Stimulated activated CD8-positive, alpha-beta memory T cell treated with anti-CD3 and anti-CD28 coated beads, Interleukin-15, amount 100 ng/mL, for 4 hours (primary cell): ENCODE measurements at regions not wholly inside any gene's neighbourhood (a gene's known extent, or its start where the extent isn't known, plus 50 kb on each side); places are given as distances from the start of the nearest gene placed in this dataset.
"Not testable (repeated sequence)": the region's sequence is repeated elsewhere in the genome, so short reads cannot be mapped to it uniquely, and the experiment has no call there.

Experiments
- DNase-seq, 2 donors: peaks; one replicate each; pipeline ENCODE4 v3.0.0-alpha.2; 2020; ENCODE audit warnings: low read depth in 2 of 2

DNA sequence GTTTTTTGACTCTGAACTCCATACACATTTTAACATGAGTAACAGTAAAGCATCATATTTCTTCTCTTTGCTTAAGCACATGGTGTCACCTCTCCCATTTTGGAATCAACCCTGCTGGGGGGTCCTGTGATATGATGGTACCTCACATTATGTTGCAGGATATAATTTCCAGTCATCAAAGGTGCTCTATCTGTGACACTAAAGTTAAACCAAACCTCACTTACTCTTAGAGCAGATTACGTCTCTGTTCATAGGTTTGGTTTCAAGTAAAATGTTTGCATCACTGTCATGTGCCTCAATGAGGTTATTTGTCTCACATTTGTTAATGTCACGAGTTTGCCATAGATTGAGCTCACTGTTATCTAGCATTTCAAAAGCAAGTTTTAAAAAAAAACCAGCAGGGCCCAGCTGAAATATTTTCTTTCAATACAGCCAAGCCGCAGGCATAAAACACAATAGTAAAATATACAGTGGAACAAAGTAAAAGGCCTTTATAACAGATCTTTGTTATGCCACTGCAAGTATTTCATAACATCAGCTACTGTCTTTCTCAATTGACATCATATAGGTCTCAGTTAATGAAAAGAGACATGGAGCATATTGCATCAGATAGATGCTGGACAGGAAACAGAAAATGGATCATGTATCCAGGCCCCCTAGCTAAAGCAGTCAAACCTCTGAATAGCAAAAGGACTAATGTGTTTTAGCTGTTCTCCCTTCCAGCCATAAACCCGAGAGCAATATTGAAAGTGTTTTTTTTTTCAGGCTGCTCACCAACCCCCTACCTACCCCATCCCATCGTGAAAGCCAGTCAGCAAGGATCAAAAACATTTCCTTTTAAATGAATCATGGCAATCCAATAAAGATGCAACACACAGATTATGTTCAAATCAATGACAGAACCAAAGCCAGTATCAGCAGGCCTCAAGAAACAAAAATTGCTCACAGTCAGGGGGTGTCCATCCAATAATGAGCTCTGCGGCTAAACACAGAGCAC lies 182.1 kb upstream of the ITGA1 start:
- no peak for DNase-seq

DNA sequence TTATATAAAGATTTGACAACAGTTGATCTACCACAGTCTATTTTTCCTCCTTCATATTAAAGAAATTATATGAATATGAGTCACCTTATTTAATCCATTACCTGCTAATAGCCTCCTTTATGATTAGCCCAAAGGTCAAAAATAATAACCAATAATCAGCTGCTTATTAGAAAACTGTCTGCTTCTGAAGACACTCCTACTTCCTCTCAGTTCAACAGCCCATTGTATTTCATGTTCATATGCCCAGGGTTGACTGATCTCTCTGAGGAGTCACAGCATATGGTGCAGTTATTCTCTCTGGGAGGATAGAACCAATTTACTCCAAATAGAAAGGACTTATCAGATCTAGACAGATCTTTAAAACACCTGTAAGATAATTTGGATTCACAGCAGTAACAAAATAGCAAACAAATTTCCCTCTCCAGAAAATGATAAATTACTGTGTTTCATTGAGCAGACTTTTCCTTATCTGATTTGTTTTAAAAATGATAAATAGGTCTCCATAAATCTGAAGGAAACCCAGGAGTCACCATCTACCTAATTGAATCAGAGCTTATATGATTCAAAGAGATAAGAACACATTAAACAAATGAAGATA lies 180.4 kb upstream of the ITGA1 start:
- DNase-seq = no peak

DNA sequence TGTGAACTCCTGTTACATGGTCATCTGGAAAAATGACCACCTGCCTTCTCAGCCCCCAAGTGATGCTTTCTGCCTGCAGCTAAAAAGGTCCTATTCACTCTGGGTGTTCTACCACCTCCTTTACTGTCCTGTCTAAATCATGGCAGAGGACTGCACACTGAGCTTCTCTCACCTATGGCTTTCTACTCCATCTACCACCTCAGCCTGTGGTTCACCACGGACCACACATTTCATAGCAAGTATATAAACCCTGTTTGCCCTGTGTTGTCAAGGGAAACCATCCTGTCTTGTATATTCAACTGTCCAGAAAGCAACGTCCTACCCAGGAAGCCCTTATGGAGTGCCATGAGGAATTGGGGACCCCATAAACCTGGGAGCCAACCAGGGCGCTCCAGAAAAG lies 167.4 kb upstream of the ITGA1 start:
- DNase-seq = no peak

DNA sequence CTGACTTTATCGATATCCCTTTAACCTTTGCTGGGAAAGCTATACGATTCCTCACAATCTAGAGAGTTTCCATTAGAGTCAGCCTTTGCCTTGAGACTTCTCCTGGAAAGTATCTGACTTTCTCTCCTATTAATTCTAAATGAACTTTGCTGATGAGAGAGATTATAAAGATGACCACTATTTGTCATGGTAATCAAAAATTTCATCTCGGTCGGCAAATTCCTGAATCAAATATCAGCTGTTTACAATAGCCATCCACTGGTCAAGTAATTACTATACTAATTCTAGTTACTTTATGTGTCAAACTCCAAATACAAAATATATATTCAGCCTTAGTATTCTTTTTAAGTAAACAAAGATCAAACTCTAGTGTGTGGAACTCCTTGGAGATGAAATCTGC lies 164.4 kb upstream of the ITGA1 start:
- no peak for DNase-seq

DNA sequence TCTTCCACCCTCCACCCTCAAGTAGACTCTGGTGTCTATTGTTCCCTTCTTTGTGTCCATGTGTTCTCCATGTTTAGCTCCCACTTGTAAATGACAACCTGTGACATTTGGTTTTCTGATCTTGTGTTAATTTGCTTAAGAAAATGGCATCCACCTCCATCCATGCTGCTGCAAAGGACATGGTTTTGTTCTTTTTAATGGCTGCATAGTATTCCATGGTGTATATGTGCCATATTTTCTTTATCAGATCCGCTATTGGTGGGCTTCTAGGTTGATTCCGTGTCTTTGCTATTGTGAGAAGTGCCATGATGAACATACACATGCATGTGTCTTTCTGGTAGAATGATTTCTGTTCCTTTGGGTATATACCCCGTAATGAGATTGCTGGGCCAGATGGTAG lies 163.4 kb upstream of the ITGA1 start:
- DNase-seq = no peak

DNA sequence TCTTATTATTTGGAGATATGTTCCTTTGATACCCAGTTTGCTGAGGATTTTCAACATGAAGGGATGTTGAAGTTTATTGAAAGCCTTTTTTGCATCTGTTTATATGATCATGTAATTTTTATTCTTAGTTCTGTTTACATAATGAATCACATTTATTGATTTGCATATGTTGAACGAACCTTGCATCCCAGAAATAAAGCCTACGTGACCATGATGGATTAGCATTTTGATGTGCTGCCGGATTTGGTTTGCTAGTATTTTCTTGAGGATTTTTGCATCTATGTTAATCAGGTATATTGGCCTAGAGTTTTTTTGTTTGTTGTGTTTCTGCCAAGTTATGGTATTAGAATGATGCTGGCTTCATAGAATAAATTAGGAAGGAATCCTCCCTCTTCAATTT lies 161.4 kb upstream of the ITGA1 start:
- DNase-seq = no peak

DNA sequence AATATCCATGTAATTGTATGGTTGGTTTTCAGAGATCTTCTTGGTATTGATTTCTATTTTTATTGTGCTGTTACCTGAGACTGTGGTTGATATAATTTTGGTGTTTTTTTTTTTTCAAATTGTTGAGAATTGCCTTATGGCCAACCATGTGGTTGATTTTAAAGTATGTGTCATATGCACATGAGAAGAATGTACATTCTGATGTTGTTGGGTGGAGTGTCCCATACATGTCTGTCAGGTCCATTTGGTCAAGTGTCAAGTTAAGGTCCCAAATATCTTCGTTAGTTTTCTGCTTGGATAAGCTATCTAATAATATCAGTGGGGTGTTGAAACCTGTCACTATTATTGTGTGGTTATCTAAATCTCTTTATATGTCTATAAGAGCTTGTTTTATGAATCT lies 160.0 kb upstream of the ITGA1 start:
- DNase-seq = no peak

DNA sequence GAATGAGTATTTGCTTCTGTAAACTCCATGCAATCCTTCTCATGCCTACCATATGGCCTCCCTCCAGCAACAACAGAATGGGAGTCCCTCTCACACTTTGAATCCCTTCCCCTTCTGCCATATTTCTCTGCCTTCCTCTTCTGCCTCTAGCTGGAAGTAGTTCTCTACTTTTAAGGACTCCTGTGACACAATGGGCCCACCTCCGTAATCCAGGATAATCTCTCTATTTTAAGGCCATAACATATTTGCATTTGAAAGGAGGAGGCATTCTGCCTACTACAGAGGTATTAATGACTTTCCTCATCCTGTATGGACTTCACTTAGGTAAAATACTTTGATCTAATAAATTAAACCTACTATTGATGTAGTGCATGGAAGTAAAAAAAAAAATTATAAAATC lies 155.4 kb upstream of the ITGA1 start:
- no peak for DNase-seq

DNA sequence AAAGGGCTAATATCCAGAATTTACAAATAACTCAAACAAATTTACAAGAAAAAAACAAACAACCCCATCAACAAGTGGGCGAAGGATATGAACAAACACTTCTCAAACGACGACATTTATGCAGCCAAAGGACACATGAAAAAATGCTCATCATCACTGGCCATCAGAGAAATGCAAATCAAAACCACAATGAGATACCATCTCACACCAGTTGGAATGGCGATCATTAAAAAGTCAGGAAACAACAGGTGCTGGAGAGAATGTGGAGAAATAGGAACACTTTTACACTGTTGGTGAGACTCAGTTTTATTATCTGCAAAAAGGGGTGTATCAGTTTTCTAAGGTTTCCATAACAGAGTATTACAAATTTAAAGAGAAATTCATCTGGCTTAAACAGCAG lies 153.5 kb upstream of the ITGA1 start:
- not testable (repeated sequence) for DNase-seq

DNA sequence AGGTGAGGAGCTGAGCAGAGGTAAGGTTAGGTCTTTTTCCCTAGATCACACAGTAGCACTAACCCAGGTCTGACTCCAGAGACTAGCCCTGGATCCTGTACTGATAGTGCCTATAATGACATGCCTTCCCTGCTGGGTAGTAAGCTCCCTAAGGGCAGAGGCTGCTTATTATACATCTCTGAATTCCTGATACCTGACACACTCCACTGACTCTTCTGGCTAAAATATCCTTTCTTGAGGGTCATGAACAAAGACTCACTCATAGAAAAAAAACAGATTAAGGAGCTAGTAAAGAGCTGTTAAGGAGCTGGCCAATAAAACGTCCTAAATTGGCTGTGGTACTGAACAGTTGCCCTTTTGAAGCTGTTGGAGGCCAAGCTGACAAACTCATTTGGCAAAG lies 149.0 kb upstream of the ITGA1 start:
- DNase-seq = no peak

DNA sequence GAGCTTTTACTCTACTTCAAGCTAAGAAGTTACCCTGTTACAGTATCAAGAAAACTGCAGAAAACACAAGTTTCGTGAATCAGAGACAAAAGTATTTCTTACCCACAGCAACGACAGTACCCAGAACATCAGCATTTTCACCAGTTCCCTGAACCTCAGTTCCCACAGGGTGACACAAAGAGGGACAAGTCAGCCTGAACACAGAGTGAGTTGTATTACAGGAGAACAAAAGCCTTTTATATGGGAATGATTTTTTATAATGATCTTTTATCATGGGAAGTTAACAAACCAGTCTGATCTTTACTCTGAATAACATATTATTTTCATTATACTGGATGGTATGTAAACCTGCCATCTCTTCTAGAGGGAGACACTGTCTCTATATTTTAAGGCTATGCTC lies 139.0 kb upstream of the ITGA1 start:
- DNase-seq = no peak

DNA sequence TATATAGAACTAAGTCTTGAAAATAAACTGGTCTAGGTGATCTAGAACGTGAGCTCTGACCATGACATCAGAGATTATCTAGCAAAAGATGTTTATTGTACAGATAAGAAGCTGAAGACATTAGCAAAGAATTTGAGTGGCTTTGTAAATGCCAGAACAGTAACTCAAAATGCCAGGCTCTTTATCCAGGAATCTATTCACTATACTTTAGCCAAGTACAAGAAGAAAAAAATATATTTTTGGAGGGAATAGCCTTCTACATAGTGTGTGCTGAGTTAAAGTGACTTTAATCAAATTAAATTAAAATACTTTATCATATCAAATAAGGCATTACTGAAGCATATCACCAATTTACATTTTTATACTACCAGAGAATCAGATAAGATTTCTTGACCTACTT lies 132.6 kb upstream of the ITGA1 start:
- no peak for DNase-seq

DNA sequence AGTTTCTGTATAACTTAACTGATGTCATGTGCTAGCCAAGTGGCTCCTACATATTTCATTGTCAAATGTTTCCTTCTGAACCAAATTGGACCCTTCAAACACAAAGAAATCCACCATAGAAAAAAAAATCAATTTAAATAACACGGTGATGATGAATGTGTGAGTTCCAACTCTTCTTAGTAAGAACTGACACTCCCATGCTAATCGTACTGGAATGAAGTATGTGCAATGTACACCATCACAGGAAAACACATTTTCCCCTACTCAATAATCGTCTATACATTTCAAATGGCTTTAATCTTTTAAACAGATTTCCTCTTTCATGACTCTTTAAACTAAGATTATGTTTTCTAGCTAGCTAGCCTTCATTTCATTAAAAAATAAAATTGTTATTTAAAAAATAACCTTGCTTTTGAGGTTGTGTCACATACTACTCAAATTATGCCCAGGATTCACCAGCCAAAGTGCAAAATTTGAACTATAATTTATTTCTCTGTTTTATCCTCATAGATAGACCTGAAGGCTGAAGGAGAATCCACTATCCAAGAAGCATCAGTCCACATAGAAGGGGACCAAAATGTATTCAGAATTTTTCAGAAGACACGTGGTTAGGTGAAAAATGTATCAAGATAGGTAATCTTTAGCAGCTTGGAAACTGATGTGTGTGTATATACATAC lies 131.0 kb upstream of the ITGA1 start:
- DNase-seq = no peak

DNA sequence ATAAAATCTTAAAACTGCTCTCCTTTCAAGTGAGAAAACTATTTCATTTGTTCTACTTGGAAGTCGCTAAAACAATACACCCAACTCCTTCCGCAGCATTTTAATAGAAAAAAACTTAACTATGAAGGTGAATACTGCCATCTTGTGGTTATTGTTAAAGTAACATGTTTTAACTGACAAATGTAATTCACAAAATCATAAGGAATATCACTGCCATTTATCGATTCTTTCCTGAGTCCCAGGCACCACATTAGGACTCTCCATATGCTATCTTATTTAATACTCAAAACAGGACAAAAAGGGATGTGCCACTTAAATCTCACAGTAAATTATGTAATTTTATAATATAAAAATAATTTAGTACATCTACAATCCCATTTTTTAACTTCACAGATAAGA lies 130.5 kb upstream of the ITGA1 start:
- no peak for DNase-seq

DNA sequence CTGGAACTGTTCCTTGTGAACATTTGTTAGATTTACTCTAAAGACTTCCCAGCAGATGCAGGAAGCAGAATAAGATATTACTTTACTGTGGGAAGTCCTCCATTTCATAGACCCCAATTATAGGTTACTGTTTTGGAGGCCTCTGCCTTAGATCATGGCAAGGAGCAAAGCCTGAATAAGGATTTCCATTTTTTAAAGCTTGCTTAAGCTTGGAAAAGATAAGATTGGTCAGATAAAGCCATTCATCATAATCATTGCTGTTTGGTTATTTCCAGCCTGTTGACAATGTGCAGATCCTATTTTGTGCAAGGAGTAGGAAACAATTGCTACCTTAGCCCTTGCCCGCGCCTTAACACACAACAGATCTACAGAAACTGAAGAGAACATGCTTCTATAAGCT lies 129.5 kb upstream of the ITGA1 start:
- DNase-seq = no peak

DNA sequence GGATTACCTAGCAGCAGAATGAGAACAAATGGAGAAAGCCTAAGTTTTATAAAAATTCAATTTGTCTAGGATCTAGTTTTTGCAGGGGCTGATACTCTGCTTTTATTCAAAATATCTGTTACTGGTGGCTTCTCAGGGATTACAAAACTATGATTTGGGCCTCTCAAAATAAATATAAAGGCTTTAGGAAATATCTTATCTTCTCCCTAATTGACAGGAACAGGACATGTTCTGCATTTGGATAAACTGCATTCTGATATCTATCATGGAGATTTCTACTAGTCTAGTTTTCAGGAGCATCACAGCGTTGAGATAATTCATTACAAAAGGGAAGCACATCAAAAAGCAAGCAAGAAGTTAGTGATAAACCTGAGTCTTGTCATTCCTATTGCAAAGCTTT lies 127.1 kb upstream of the ITGA1 start:
- no peak for DNase-seq

DNA sequence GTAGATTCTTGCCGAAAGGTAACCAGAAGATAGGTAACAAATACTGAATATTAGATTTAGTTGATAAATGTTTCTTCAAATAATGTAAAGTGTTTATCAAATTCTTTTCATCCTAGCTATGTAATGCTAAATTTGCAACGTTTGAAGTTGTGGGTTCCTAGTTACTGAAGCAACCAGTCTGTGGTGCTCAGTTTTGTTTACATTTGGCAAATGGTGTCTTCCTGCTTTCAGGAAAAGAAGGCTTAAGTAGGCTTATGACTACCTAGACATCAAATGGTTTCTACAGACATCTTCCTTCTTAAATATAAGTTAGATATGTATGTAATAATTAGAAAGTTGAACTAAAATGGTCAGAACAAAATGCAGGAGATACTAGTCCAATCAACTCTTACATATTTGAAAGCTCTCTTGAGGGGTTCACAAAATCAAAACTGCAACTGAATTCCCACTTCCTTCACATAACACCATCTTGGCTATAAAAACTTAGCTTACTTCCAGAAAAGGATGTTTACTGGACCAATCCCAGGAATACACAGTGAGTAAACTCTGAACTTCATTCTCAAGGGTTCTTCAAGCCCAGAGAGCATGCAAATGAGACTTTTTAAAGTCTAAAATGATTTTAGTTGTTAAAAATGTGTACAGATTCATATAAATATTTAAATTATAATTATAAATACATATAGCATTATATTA lies 125.7 kb upstream of the ITGA1 start:
- no peak for DNase-seq

DNA sequence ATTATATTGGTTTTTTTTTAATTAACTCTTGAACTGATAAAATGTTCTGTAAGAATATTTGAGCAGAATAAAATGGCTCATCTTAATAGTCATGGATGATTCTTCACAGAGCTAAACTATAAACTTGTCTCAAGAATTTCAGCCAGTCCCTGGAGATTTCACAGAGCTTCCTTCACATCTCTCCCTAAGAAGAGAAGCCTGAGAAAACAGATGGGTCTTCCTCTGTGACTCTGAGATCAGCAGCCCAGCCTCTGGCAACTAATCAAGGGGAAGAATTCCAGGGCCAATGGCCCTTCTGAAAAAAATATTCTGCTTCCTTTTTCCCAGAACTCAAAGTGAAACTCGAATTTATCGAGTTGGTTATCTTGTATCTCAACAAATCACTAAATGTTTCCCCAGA lies 122.2 kb upstream of the ITGA1 start:
- no peak for DNase-seq

DNA sequence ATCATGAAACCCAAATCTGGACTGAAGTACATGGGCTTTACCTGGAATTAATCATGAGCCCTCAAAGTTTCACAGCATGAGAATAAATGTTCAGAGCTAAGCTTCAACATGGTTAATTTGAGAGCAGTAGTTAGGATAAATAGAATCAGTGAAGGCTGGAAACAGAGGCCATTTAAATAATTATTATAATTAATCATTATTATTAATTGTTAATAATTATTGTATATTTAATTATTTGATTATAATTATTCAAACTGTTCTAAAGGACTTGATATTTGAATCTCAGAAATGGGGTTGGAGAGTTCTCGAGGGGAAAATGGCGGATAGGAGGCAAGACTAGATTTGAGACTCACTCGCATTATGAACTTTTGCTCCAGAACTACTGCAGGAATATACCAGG lies 119.6 kb upstream of the ITGA1 start:
- DNase-seq = no peak

DNA sequence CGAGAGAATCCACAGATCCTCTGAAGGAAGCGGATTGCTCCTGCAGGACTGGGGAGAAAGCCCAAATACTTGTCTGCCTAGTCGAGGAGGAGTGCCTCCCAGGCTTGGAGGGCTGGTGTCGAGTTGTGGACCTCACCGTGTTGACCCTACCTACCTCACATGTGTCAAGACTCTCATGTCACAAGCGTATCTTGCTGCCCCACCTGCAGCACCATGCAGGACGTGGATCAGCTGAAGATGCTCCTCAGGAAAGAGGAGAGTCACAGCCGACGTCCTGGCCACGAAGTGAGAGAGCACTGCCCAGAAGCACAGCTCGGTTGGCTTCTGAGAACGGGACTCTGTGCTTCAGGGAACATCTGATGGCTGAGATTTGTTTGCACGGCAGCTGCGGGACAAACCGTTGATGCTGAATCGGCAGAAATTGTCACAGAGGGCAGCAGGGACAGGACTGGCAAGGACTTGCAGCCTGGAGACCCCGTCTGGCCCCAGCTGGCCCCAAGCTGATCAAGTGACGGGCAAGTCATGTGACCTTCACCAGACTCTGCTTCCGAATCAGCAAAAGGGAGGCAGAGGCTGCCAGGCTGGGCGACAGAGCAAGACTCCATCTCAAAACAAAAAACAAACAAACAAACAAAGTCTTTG lies 119.1 kb upstream of the ITGA1 start:
- no peak for DNase-seq

DNA sequence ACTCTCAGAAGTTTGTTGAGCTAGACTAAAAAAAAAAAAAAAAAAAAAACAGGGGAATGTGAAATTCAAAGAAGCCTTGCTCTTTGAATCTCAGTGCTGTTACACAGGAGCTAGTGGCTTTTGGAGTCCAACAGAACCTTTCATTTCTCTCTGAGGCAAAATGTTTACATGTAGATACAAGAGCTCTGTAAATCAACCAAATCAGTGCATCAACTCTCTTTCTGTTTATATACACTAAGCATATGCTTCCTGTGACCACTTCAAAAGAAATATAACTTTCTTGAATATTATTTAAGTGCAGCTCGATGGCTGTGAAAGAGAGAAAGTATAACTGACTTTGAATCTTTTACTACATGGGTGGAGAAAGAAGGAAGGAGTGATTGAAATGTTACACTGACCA lies 115.3 kb upstream of the ITGA1 start:
- DNase-seq = no peak

DNA sequence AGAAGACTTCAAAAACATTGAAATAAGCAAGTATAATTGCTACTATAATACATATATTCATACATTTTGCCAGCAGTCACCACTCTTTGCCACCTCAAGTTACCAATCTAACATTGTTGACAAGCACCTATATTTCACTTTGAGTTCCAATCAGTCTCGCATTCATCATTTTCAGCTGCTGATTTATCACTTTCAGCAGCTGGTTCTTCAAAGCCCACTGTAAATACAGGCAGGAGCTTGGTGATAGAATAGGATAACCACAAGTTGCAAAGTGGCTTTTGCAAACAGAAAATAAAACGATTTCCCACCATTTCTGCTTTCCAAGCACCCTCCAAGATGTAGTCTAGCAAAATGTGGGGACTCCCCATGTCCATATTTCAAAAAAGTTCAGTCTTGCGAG lies 114.2 kb upstream of the ITGA1 start:
- DNase-seq = no peak
